NCI-H128 (cell line): ENCODE measurements at regions not wholly inside any gene's neighbourhood (a gene's known extent, or its start where the extent isn't known, plus 50 kb on each side); places are given as distances from the start of the nearest gene placed in this dataset.

Experiments
- DNase-seq: peaks from one replicate; lab custom pipeline; 2025; ENCODE audit not compliant: unreplicated experiment; lab: John Stamatoyannopoulos, UW

GRCh38 chr2:18467749-18468360, 92.6 kb downstream of the RDH14 start:
- DNase-seq = no peak

DNA sequence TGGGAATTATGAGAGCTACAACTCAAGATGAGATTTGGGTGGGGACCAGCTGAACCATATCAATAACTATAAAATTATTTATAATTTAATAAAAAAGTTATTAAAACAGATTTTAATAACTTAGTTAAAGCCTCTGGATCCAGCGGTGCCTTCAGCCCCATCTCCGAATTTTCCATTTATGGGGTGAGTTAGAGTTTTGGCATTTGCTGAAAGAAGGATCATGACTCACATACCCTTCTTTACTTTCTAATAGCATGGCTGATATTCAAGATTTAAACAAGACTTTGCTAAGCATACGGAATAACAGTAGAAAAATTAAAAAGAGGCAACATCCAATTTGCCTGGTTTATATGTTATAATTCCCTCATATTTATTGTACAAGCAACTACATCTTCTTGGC, 94.5 kb downstream of the RDH14 start:
- DNase-seq = no peak

DNA sequence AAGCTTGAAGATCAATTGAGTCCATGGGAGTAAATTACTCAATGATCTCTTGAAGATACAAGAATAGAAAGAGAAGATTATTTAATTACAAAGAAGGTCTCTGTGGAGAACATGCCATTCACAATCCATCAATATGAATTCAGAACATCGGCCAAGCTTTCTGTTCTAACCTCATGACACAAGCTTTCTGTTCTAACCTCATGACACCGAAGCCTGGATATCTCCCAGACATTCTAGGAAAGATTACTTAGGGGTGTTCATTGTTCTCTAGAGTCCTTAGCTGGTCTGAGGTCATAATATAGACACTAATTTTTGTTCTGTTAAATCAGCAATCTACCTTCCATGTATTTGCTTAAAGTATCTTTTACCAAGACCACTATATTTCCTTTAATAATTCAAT, 95.5 kb downstream of the RDH14 start:
- no peak for DNase-seq

DNA sequence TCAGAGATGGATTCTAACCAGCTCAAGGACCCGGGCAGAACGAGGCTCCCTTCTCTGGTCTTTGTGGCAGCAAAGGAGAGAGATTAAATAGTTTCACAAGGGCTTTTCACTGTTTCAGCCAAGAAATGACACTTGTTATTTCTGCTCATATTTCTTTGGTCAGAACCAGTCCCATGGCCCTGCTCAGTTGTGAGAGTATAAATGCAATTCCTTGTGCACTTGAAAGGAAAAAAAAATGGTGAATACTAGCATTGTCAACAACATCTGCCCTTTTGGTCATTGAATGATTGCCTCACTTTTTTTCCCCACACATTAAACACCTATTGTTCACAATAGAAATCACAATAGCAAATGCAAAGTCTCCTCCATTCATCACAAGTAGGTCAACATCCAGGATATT, 104.4 kb downstream of the RDH14 start:
- no peak for DNase-seq

GRCh38 chr2:18455236-18455862, 105.1 kb downstream of the RDH14 start:
- DNase-seq = no peak

GRCh38 chr2:18454692-18455235, 105.7 kb downstream of the RDH14 start:
- no peak for DNase-seq

DNA sequence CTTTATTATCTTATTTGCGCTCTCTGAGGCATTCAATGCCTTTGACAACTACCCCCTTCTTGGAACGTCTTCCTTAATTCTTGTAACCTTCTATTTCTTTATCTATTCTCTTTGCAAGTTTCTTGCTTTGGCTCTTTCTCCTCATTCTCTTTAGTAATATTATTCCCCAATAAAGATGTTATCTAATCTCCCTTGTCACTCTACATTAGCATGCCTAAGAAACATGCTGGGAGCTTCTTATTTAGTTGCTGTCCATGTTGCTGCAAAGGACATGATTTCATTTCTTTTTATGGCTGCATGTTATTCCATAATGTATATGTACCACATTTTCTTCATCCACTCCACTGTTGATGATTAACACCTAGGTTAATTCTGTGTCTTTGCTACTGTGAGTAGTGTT, 113.7 kb downstream of the RDH14 start:
- DNase-seq = no peak

DNA sequence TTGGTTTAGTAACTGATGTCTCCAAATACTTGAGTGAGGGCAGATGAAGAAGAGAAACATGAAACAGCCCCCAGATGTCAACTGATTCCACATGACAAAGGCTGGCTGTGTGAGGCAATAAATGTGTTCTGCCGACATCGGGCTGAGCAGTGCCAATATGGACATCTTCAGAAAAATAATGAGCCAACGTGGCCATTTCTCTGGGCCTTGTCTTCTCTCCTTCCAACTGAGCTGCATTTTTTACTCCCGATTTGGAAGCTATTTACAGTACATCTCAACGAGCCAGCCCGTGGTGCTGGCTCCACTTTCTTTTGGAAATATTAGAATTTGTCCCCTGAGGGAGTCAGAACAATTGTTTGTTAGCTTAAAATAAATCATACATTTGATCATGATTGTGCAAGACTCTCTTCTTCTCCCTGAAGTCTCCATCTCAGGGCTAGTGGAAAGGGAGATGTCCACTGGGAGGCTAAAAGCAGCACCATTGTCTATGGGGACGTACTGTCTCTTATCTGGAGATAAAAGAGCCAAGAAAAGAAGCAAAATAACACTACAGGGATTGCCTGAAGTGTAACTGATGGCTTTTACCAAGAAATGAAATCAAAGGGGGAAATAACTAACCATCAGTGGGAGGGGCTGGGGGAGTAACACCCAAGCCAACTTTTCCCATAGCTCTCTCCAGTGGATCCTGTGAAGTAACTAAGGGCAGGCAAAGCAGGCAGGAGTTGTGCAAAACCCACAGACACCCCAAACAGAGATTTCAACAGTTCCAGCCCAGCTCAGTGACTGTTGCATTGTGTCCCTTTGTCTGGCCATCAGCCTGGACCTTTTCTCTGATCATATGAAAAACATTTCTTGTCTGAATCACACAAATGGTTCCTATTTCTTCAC, 114.8 kb downstream of the RDH14 start:
- DNase-seq = no peak

GRCh38 chr2:18444806-18445205, 115.6 kb downstream of the RDH14 start:
- DNase-seq = no peak

DNA sequence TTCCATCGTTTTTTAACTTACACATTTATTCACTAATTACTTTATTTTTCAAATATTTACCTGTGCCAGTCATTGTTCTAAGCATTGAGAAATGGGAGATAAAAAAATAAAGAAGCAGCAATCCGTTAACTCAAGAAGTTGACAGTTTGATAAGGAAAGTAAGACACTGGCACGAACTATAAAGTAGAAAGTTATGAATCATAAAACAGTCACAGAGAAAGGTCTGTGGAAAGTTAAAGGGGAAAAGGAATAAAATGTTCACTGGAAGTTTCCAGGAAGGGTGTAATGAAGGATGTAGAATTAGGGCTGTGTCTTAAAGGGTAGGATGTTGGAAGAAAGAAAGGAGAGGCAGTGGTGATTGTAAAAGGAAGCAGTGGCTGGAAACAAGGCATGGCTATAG, 118.9 kb downstream of the RDH14 start:
- no peak for DNase-seq

- no peak for DNase-seq
Measured at GRCh38 chr2:18440777-18441176, 119.7 kb downstream of the RDH14 start.

- DNase-seq = no peak
Measured at GRCh38 chr2:18440141-18440661, 120.3 kb downstream of the RDH14 start.

DNA sequence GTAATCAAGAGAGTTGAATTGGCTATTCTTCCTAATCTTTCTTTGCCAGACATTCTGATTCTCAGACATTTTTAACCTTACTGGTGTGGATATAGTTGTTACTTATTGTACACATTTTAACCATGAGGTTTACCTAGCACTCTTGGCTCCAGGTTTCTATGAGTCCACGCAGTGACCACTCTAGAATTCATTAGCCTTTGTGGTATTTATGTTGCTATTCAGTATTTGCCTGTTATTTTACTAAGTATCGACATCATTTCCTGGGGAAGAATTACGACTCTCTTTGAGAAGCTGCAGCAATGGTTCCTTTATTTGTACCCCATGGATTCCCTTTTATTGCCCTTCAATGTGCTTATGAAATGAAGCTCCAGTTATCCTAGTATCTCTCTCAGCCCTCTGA, 120.7 kb downstream of the RDH14 start:
- DNase-seq = no peak

DNA sequence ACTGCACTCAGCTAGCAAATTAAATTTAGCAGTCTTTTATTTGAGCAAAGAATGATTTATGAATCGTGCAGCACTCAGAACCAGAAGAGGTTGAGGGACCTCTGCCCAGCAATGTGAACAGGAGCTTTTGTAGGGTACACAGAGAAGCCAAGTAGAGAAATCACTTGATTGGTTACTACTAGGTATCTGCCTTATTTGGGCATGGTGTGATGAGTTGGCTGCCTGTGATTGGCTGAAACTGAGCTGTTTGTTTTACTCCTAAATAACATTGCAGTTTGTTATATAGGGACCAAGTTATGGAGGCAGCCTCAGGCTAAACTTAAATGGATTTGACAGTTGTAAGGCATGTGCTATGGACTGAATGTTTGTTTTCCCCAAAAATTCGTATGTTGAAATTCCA, 122.5 kb downstream of the RDH14 start:
- DNase-seq = no peak

- no peak for DNase-seq
Measured at GRCh38 chr2:18436503-18437005, 123.9 kb downstream of the RDH14 start.

DNA sequence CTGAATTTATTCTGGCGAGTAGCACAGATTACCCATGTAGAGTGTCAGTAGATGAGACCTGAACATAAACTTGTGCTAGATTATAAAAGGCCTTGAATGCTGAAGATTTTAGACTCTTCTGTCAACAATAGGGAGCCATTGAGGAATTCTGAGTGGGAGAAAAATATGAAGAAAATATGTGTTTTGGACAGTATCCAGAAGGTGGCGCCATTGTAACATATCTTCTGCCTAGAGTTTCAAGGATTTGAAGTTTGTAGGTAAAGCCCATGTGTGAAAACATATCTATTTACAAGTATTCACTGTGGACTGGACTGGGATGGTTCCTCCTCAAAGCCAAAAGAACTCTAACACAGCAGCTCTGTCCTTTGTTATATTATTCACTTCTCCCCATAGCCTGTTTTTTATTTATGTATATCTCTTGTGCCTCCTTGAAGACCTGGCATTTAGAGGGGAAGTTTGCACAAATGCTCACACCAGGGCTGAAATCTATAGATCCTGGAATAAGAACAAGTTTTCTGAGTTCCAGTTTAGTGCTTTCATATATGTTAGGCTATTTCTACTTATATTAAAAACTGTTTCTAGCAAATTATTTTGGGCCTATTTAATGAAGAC, 124.9 kb downstream of the RDH14 start:
- peak; percentile 6 for DNase-seq

DNA sequence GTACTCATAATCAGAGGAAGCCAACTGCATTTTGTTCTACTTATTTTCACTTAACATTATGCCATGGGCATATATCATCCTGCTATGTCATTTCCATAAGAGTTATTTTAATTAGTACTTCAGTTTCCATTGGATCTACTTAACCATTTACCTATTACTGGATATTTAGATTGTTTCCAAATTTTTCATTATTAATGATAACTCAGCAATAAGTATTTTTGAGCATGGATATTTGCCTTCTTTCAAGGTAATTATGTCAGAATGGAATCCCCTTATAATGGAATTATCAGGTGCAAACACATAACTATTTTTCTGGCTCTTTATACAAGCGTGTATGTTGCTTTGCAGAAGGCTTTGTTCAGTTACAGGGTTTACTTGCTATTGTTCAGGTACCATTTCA, 126.6 kb downstream of the RDH14 start:
- DNase-seq = no peak

- no peak for DNase-seq
Measured at GRCh38 chr2:18432999-18433398, 127.5 kb downstream of the RDH14 start.

DNA sequence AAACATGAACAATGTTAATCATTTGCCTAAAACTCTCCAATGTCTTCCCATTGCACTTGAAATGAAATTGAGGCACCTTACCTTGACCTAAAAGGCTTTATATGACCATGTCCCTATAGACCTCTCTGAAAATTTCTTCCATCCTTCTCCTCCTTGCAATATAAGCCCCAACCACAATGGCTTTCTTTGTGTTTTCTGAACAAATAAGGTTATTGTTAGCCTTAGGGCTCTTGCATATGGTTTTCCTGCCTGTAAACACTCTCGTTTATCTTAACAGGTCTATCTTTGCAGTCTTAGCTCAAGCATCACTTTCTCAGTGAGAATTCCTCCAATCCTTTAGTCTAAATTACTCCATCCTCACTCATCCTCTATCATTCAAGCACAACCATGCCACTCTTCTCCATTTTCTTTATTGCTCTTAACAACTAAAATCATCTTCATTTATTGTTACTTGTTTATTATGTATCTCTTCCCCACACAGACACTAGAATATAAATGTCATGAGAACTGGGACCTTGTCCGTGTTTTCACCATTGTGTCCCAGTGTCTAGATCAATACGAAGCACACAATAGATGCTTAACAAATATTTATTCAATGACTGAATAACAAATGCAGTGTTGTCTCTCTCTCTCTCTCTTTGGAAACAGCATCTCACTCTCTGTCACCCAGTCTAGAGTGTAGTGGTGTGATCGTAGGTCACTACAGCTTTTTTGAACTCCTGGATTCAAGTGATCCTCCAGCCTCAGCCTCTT, 129.3 kb downstream of the RDH14 start:
- DNase-seq = no peak

DNA sequence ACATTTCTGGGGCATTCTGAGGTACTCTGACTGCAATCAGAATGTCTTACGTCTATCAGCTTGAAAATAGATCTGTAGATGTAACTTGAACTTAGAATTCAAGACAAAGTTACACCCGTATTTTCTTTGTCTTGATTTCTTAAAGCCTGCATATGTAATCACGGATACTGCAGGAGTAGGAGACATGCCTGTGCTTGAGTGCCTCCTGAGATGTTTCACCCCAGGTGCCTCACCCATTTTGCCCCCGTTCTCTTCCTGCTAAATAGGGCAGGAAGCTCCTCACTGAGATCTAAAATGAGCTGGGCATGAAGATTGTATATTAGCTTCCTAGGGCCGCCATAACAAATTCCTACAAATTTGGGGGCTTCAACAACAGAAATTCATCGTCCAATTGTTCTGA, 131.9 kb downstream of the RDH14 start:
- DNase-seq = no peak
